ENCODE measurements at regions not wholly inside any gene's neighbourhood (a gene's known extent, or its start where the extent isn't known, plus 50 kb on each side); places are given as distances from the start of the nearest gene placed in this dataset.
"Not testable (repeated sequence)": the region's sequence is repeated elsewhere in the genome, so short reads cannot be mapped to it uniquely, and the experiment has no call there.

- no peak for DNase-seq (ENCODE audit: low read depth)
Measured at GRCh38 chr12:131229426-131230339, 276.0 kb downstream of the ADGRD1 start.

- no peak for DNase-seq (ENCODE audit: low read depth)
Measured at GRCh38 chr12:131230340-131231031, 276.8 kb downstream of the ADGRD1 start.

GRCh38 chr12:131231032-131231980 is 277.6 kb downstream of the ADGRD1 start:
- DNase-seq (ENCODE audit: low read depth): no peak

- no peak for DNase-seq (ENCODE audit: low read depth)
Measured at GRCh38 chr12:131232036-131232435, 278.3 kb downstream of the ADGRD1 start.

GRCh38 chr12:131232872-131233271 is 279.2 kb downstream of the ADGRD1 start:
- not testable (repeated sequence) for DNase-seq (ENCODE audit: low read depth)

- not testable (repeated sequence) for DNase-seq (ENCODE audit: low read depth)
Measured at GRCh38 chr12:131233850-131234789, 280.4 kb downstream of the ADGRD1 start.

GRCh38 chr12:131234841-131235271 is 281.1 kb downstream of the ADGRD1 start:
- not testable (repeated sequence) for DNase-seq (ENCODE audit: low read depth)

- no peak for DNase-seq (ENCODE audit: low read depth)
Measured at GRCh38 chr12:131235871-131236271, 282.2 kb downstream of the ADGRD1 start.

- DNase-seq (ENCODE audit: low read depth): no peak
Measured at GRCh38 chr12:131239384-131240094, 285.8 kb downstream of the ADGRD1 start.

GRCh38 chr12:131241517-131241916 is 287.8 kb downstream of the ADGRD1 start:
- no peak for DNase-seq (ENCODE audit: low read depth)

GRCh38 chr12:131242741-131243496 is 289.2 kb downstream of the ADGRD1 start:
- DNase-seq (ENCODE audit: low read depth): no peak

- not testable (repeated sequence) for DNase-seq (ENCODE audit: low read depth)
Measured at GRCh38 chr12:131244157-131244688, 290.5 kb downstream of the ADGRD1 start.

GRCh38 chr12:131245161-131245560 is 291.5 kb downstream of the ADGRD1 start:
- DNase-seq (ENCODE audit: low read depth): not testable (repeated sequence)

- DNase-seq (ENCODE audit: low read depth): no peak
Measured at GRCh38 chr12:131245564-131246355, 292.1 kb downstream of the ADGRD1 start.

GRCh38 chr12:131247026-131247725 is 293.5 kb downstream of the ADGRD1 start:
- not testable (repeated sequence) for DNase-seq (ENCODE audit: low read depth)

- not testable (repeated sequence) for DNase-seq (ENCODE audit: low read depth)
Measured at GRCh38 chr12:131247875-131248274, 294.2 kb downstream of the ADGRD1 start.

- DNase-seq (ENCODE audit: low read depth): no peak
Measured at GRCh38 chr12:131249246-131250027, 295.7 kb downstream of the ADGRD1 start.
